ENCODE measurements at regions not wholly inside any gene's neighbourhood (a gene's known extent, or its start where the extent isn't known, plus 50 kb on each side); places are given as distances from the start of the nearest gene placed in this dataset.
"Not testable (repeated sequence)": the region's sequence is repeated elsewhere in the genome, so short reads cannot be mapped to it uniquely, and the experiment has no call there.

- H3K9me3 Mint-ChIP-seq (ENCODE audit: unreplicated experiment), result no peaks in the 10 kb centered on the region
- H3K4me3 Mint-ChIP-seq (ENCODE audit: unreplicated experiment), result no peak overlapping the region
- H3K4me1 Mint-ChIP-seq (ENCODE audit: unreplicated experiment), result no peaks in the 10 kb centered on the region
- no peak for DNase-seq (ENCODE audit: extremely low spot score, unreplicated experiment)
- H3K36me3 Mint-ChIP-seq (ENCODE audit: unreplicated experiment), result no peaks in the 10 kb centered on the region
- no peak overlapping the region for H3K27ac Mint-ChIP-seq (ENCODE audit: unreplicated experiment)
- H3K27me3 Mint-ChIP-seq (ENCODE audit: unreplicated experiment), result peaks cover 16% of the 10 kb centered on the region
- TF ChIP-seq CTCF (IDR thresholded peaks at IDR 0.05), result no peak
These were observed 330.4 kb upstream of the KLF4 start for GRCh38 chr9:107819772-107820565.

- not testable (repeated sequence) for H3K27ac Mint-ChIP-seq (ENCODE audit: unreplicated experiment); H3K9me3 Mint-ChIP-seq (ENCODE audit: unreplicated experiment); H3K4me1 Mint-ChIP-seq (ENCODE audit: unreplicated experiment); H3K36me3 Mint-ChIP-seq (ENCODE audit: unreplicated experiment); H3K4me3 Mint-ChIP-seq (ENCODE audit: unreplicated experiment); DNase-seq (ENCODE audit: extremely low spot score, unreplicated experiment)
- H3K27me3 Mint-ChIP-seq (ENCODE audit: unreplicated experiment), result peaks cover 14% of the 10 kb centered on the region
These were observed 328.9 kb upstream of the KLF4 start for GRCh38 chr9:107818503-107818829.

- H3K9me3 Mint-ChIP-seq (ENCODE audit: unreplicated experiment); H3K4me3 Mint-ChIP-seq (ENCODE audit: unreplicated experiment); H3K4me1 Mint-ChIP-seq (ENCODE audit: unreplicated experiment); H3K36me3 Mint-ChIP-seq (ENCODE audit: unreplicated experiment); H3K27ac Mint-ChIP-seq (ENCODE audit: unreplicated experiment); DNase-seq (ENCODE audit: extremely low spot score, unreplicated experiment): not testable (repeated sequence)
- peaks cover 12% of the 10 kb centered on the region for H3K27me3 Mint-ChIP-seq (ENCODE audit: unreplicated experiment)
These were observed 328.3 kb upstream of the KLF4 start for GRCh38 chr9:107817595-107818502.

- H3K4me3 Mint-ChIP-seq (ENCODE audit: unreplicated experiment), result no peak overlapping the region
- H3K36me3 Mint-ChIP-seq (ENCODE audit: unreplicated experiment), result no peaks in the 10 kb centered on the region
- no peak for TF ChIP-seq CTCF (IDR thresholded peaks at IDR 0.05)
- H3K27me3 Mint-ChIP-seq (ENCODE audit: unreplicated experiment), result peaks cover 9% of the 10 kb centered on the region
- H3K4me1 Mint-ChIP-seq (ENCODE audit: unreplicated experiment), result no peaks in the 10 kb centered on the region
- DNase-seq (ENCODE audit: extremely low spot score, unreplicated experiment), result no peak
- H3K9me3 Mint-ChIP-seq (ENCODE audit: unreplicated experiment), result no peaks in the 10 kb centered on the region
- no peak overlapping the region for H3K27ac Mint-ChIP-seq (ENCODE audit: unreplicated experiment)
These were observed 327.0 kb upstream of the KLF4 start for GRCh38 chr9:107816561-107817021.

GRCh38 chr9:107815782-107816560 lies 326.4 kb upstream of the KLF4 start:
- Mint-ChIP-seq H3K4me3 (ENCODE audit: unreplicated experiment) (no peak overlapping the region), H3K4me1 (ENCODE audit: unreplicated experiment) (no peaks in the 10 kb centered on the region), H3K27me3 (ENCODE audit: unreplicated experiment) (peaks cover 6% of the 10 kb centered on the region), H3K9me3 (ENCODE audit: unreplicated experiment) (no peaks in the 10 kb centered on the region), H3K36me3 (ENCODE audit: unreplicated experiment) (no peaks in the 10 kb centered on the region), H3K27ac (ENCODE audit: unreplicated experiment) (no peak overlapping the region)
- TF ChIP-seq CTCF (IDR thresholded peaks at IDR 0.05), result no peak
- no peak for DNase-seq (ENCODE audit: extremely low spot score, unreplicated experiment)

Measured in osteocyte (in vitro differentiated cells).